ENCODE measurements at regions not wholly inside any gene's neighbourhood (a gene's known extent, or its start where the extent isn't known, plus 50 kb on each side); places are given as distances from the start of the nearest gene placed in this dataset.
A peak's percentile ranks its signal among the peaks of the same experiment; 100 is the strongest.

DNA sequence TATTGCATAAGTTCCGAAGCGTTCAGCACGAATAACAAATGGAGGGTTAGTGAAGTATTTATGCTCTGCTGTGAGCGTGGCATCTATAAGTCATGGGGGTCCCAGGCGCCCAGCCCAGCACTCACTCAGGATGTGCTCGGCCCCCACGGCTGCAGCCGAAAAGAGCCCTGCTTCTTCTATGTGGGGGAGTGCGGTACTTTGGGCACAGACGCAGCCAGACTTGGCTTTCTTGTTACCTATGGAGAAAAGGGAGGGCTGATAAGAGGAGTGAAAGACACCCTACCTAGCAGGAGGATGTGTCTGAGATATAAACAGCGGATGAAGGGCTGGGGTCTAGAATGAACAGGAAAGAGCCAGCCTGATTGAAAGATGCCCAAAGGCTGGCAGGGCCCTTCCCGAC, 51.4 kb downstream of the MRPL36 start:
- DNase-seq (ENCODE audit: extremely low read depth in 1 of 2, low read depth in 1 of 2), result no peak

DNA sequence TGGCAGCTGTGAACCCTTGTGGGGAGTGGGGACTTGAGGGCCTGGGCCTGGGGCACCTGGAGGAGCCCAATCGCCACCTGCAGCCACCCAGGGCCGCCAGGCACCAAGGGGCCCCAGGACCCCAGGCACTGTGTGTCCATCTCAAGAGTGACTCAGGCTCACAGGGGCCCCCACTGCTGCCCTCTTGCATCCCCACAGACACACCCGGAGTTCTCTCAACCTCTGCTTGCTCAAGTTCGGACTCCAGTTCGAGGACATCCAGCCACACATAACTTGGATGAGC, 51.9 kb downstream of the MRPL36 start:
- no peak for DNase-seq (ENCODE audit: extremely low read depth in 1 of 2, low read depth in 1 of 2)

DNA sequence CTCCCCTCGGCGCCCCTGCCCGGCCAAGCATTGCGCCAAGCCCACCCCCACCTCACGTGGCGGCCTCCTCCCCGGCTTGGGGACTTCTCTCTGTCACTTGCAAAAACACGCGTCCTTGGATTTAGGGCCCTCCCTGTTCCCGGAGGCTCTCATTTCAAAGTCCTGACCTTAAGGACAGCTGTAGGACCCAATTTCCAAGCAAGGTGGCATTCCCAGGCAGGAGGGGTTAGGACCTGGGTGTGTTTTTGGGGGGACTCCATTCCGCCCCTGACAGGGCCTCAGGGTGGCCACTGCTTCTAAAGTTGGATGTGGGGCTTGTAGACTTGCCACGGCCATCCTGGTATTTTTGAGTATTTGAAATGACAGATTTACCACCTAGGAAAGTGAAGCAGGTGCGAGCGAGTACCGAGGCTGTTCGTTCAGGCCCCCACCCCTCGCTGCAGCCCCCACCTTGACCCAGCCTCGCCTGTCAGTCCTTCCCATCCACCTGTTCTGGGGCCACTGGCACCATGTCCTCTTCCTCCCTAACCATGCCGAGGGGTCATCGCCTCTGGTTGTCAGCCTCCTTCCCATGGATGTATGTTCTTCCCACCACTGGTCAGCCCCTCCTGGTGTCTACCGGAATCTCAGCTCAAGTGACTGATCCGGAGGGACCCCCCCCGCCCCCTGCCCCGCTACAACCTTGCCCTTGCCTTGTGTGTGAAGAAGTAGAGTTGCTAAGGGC, 52.4 kb downstream of the MRPL36 start:
- no peak for DNase-seq (ENCODE audit: extremely low read depth in 1 of 2, low read depth in 1 of 2)

DNA sequence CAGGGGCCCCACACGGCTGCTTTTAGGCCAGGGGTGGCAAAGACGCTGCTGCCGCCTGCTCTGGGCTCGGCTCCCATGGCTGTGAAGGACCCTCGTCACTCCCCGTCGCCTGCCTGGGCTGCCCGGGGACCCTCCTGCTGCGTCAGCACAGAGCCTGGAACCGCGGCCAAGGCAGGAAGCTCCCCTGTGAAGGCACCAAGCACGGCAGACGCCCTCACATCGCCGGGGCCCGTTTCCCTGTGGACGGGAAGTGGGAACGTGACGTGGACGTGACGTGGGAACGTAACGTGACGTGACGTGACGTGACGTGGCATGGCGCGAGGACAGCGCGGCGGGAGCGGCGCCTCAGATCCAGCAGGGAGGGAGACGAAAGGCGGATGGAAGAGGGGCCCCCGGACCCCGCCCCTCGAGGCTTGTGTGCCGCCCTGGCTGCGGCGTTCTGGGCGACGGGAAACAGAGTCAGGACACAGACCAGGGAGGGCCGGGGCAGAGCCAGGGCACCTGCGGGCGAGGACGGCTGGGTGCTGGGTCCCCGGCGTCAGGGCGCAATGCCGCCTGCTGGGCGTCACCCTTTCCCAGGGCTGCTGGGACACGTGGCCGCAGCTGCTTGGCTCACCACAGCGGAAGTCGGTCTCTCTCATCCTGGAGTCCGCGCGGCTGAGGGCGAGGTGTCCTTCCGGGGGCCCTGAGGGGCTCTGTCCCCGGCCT, 53.1 kb downstream of the MRPL36 start:
- no peak for DNase-seq (ENCODE audit: extremely low read depth in 1 of 2, low read depth in 1 of 2)

DNA sequence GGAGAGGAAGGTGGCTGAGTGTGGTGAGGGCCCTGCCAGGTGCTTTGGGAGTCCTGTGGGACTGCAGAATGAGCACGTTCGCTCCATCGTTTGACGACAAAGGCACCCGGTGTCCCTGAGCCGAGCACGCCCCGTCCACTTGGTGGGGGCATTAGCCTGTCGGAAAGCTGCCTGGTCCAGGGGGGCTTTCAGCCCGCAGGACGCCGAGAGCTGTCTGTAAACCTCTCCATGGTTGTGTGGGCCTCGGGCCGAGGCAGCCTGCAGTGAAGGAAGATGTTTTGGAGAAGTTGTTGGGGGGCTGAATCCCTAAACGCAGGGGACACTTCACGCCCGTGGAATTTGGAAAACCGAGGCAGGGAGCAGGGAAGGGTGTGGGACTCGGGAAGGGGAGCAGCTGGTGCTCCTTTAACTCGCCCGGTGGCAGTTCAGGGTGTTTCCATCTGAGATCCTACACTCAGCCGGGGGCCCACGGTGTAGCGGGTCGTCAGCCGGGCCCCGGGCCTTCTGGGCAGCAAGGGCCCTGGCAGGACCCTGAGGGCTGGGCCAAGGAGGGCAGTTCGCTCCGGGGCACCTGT, 53.8 kb downstream of the MRPL36 start:
- DNase-seq (ENCODE audit: extremely low read depth in 1 of 2, low read depth in 1 of 2), result no peak

DNA sequence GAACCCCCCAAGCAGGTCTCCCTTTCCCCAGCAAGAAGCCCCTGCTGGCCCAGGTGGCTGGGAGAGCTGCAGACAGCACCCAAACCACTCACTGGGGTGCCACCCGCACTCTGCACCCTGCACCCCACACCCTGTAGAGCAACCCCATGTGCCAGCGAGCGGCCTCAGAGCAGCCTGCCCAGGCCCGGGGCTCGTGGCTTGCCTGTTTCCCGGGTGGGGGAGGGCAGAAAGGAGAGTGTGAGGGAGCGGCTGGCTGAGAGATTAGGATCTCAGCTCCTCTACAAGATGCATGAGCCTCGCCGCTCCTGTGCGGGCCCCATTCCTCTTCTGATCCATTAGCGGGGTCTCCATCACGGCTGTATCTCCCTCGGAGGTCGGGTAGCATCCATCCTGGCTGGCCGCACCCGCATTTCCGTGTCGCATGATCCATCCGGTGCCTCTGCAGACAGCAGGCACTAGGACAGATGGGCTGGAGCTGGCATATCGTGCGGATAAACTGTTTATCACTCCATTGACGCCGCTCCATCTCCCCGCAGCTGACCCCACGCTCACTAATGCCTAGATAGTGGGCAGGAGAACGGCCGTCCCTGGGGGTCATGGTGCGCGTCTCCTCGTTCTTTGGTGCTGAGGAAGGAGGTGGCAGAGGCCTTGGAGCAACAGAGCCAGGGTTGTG, 54.4 kb downstream of the MRPL36 start:
- DNase-seq (ENCODE audit: extremely low read depth in 1 of 2, low read depth in 1 of 2), result no peak

DNA sequence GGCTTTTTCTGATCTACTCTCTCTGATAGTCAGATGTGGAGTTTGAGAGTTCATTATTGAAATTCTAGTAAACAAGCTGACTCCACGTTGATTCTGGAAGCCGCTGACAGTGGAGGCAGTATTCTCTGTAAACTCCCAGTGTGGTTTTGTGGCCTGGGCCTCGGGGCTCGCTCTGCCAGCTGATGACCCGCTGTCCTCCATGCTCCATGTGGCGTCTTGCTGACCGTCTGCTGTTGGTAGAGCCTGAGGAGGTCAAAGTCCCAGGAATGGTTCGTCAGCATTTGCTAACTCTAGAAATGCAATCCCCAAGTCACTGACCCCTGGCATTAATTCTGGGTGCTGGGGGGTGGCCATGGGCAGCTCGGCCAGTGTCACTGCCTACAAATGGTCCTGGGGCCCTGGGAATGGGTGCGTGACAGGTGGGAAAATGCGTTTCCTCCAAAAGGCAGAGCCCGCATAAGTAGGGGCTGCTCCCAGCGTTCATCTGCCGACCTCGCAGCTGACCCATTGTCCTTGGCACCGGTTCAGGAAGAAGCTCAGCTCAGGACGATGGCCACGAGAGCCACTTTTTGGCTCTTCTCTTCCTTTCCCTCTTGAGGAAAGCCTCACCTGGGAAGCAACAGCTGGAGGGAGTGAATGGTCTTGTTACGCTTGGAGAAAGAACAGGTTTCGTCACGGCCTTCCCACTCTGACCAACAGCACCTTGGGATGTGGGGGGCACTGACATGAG, 55.1 kb downstream of the MRPL36 start:
- no peak for DNase-seq (ENCODE audit: extremely low read depth in 1 of 2, low read depth in 1 of 2)

DNA sequence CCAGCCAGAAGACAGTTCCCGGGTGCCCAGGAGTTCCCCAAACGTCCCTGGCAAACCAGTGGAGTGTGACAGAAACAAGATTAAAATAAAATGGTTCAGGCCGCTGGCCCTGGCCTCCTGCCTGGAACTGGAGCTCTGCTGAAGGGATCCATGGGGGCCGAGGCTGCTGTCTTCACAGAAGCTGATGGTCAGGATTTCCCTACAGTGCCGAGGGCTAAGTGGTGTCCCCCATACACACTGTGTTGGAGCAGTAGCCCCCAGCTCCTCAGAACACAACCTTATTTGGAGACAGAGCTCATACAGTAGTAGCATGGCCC, 55.9 kb downstream of the MRPL36 start:
- no peak for DNase-seq (ENCODE audit: extremely low read depth in 1 of 2, low read depth in 1 of 2)

DNA sequence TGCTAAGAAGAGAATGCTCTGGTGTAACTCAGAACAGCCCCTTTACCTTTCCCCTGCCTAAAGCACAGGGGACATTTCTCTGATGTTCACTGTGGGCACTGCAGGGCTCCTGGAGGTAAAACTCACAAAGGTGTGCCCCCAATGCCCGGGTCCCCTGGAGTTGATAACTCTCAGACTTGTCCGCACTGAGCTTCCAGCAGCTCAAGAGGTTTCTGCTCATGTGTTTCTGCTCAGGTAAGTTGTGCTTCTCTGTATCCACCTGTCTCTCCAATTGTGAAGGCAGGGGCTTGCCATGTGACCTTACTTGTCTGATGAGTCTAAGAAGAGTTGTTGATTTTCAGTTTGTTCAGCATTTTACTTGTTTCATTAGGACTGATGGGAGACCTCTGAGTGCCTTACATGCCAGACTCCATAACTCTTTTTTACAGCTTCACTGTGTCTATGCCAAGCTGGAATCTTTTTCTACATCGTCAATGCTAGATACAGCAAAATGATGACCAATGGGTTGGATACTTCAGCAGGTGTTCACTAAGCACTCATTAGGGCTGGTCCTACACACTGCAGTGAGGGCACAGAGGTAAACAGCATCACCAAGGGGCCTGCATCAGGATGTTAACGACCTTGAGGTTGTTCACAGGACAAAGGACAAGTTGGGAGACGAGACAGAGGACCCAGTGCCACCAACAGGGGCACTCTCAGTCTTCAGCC, 56.4 kb downstream of the MRPL36 start:
- DNase-seq (ENCODE audit: extremely low read depth in 1 of 2, low read depth in 1 of 2), result no peak

DNA sequence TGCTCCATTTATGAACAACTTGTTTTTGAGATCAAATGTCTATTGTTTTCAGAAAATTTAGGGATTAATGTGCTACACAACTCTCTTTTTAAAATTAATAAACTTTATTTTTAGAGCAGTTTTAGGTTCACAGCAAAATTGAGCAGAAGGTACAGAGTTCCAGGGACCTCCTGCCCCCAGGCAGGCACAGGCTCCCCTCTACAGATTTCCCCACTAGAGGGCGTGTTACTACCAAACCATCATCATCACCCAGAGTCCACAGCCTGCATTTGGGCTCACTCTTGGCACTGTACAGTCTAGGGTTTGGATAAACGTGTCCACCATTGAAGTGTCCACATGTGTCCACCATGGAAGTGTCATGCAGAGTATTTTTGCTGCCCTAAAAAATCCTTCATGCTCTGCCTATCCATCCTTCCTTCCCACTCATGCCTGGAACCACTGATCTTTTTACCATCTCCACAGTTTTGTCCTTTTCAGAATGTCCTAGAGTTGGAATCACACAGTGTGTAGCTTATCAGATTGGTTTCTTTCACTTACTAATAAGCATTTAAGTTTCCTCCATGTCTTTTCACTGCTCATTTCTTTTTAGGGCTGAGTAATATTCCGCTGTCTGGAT, 61.7 kb downstream of the MRPL36 start:
- DNase-seq (ENCODE audit: extremely low read depth in 1 of 2, low read depth in 1 of 2), result peak in 1 of 2 donors; percentile 10

DNA sequence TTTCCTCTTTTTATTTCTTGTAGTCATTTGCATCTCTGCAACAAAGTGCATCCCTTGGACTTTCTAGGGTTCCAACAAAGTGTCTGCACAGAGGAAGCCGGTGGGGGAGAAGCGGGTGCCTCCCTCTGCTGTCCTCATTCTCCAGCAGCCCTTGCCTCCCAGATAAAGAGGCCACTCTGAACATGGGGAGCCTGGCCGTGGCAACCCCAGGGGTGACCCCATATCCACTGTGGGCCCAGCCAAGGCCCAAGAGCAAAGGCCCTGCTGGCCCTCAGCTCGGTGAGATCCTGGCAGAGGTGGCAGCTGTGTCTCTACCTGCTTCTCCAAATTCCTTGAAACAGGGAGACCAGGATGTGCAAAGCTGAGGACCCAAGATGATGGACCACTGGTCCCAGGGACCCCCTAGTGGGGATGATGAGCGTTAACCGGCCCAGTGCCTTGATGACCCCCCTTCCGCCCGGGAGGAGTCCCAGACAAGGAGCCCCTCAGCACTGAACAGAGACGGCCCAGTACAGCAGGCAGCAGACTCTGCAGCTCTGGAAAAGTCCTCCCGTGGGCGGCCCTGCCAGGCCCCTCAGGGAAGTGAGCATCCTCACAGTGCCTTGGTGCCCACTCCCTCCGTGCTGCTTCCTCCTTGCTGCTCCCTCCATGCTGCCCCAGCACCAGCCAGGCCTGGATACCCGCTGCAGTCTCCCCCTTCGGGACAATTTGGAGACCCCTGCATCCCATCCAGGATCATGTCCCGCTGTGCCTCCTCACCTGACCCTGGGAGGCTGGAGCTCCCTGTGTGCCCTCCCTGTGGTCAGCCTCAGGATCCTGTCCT, 62.5 kb downstream of the MRPL36 start:
- no peak for DNase-seq (ENCODE audit: extremely low read depth in 1 of 2, low read depth in 1 of 2)

DNA sequence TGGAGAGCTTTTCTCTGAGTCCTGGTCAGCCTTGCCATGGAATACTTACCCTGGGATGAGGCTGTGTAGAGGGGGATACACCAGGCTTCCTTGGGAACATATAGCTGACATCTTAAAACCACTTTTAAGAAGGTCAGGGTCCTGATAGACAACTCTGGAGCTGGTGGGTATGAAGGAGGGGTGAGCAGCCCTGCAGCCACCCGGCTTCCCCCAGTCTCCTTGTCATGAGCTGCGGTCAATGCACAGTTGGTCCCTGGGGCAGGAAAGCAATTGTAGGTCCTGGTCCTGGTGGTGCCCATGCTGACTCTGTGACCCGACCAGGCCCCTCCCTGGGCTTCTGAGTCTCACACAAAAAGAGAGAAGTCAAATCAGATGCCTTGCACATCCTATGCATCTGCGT, 63.6 kb downstream of the MRPL36 start:
- DNase-seq (ENCODE audit: extremely low read depth in 1 of 2, low read depth in 1 of 2), result no peak

DNA sequence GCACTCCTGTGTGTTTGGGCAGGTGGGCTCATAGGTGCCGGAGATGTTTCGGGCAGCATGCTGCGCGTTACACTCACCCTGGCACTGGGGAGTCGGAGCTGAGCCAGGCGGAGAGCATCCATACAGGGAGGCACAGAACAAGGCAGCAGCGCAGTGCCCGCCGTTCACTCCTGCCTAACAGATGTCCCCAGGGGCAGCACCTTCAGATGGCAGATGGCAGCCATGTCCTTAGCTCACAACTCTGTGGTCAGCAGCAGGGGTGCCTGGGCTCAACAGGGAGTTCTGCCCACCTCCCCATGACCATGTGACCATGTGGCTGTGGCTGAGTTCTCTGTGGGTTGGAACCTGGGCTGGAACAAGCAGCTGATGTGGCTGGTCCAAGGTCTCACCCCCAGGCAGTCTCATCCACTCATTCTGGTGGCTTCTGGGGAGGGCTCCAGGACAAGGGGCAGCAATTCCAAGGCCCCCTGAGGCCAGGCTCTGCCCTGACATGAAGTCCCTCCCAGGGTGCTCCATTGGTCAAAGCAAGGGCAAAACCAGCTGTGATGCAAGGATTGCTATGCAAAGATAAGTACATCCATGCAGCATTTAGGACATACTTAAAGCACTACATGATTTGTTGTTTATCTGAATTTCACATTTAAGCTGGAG, 64.2 kb downstream of the MRPL36 start:
- no peak for DNase-seq (ENCODE audit: extremely low read depth in 1 of 2, low read depth in 1 of 2)

DNA sequence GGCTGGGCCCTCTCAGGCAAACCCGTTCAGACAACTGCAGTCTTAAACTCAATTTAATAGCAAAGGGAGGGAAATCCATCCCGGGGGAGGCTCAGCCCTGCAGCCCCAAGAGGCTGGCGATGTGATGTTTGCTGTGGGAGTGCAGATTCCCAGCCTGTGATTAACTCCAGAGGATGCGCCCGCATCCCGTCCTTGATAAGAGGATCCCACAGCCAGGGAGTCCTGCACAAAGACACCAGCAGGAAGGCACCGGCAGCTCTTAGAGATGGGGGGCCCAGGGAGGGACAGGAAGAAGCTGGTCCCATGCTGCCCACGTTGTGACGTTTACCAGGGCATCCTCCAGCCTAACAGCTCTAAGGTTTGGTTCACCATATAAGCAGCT, 64.7 kb downstream of the MRPL36 start:
- DNase-seq (ENCODE audit: extremely low read depth in 1 of 2, low read depth in 1 of 2), result no peak

DNA sequence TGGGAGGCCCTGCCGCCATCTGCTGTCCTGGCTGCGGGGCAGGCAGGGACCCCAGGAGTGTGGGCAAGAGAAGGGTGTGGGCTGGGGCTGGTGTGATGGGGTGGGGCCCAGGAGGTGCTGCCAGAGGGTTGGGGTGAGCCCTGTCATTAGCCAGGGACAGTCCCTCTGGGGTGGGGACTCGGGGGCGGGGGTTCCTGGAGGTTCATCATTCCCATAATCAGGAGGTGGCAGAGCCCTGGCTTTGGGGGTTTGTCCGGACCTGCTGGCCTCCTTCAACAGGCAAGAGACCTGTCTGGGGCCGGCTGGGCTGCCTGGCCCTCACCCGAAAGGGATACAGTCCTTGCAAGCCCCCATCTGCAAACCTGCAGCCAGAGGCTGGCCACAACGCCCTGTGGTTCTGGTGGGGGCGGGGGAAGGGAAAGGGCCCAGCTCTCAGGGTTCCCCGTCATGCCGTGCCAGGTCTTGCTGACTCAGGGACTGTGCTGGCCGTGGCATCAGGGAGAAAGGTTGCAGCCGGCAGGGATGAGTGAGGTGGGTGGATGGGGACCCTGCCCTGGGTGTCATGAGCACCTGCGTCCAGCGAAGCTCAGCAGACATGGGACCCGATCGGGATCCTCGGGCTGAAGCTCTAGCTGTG, 65.2 kb downstream of the MRPL36 start:
- DNase-seq (ENCODE audit: extremely low read depth in 1 of 2, low read depth in 1 of 2), result no peak

DNA sequence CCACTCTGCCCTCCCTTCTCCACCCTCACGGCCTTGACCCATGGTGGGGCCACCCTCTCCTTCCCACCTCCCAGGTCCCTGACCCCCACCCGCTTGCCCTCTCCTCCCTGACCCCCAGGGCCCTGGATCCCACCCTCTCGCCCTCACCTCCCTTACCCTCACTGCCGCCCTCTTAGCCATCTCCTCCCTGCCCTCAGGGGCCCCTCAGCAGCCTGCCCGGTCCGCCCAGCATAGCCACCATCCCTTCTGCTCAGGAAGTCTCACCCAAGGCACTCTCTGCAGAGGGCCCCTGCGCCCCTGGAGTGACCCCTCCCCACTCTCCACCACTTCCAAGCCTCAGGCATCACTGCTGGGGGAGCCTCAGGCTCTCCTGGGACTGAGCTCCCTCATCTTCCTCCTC, 66.3 kb downstream of the MRPL36 start:
- DNase-seq (ENCODE audit: extremely low read depth in 1 of 2, low read depth in 1 of 2), result no peak

DNA sequence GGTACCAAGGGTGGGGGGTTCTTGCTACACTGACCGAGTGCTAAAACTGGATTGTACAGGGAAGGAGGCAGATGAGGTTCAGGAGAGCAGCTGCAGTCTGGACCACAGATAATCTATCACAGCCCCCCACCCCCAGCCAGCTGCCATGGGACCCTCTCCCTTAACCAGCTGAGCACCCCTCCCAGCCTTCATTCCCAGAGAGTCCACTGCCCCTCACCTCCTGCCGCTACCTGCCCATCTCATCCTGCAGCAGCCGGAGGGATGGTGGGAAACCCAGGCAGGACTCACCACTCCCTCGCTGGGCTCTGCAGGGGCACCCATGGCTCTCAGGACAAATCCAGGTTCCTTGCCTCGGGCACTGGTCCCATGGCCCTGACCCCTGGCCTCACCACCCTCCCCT, 66.7 kb downstream of the MRPL36 start:
- DNase-seq (ENCODE audit: extremely low read depth in 1 of 2, low read depth in 1 of 2), result no peak

DNA sequence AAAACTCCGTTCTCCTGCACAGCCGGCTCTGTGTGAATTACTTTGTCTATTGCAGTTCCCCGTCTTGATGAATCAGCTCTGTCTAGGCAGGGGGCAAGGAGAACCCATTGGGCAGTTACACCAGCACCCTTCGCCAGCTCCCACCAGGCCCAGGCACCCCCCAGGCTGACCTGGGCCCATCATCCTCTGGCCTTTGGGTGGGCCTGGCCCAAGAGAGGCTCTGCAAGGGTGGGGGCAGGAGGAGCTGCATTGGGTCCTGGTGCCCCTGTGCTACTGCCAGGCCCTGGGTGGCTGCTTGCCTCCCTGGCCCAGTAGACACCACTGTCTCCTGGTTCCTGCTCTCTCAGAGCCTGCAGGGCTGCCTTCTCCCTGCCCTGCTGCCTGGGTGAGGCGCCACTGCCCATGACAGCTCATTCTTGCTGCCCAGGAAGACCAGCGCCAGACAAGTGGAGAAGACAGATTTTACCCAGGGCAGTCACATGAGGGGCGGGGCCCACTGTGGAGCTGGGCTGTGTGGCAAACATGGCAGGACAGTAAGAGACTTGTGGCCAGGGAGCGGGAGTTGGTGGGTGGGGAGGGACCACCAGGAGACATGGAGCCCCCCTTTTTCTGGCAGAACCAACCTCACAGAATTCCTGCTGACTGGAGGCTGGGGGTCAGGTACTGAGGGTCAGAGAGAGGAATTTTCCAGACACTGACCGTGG, 67.2 kb downstream of the MRPL36 start:
- no peak for DNase-seq (ENCODE audit: extremely low read depth in 1 of 2, low read depth in 1 of 2)
